ACHN (cell line): ENCODE measurements at regions not wholly inside any gene's neighbourhood (a gene's known extent, or its start where the extent isn't known, plus 50 kb on each side); places are given as distances from the start of the nearest gene placed in this dataset.
"Not testable (repeated sequence)": the region's sequence is repeated elsewhere in the genome, so short reads cannot be mapped to it uniquely, and the experiment has no call there.

Source experiments
- DNase-seq: peaks from one replicate; pipeline ENCODE4 v3.0.0-alpha.2; 2015
- in situ Hi-C: cut with HindIII; loops from 2 replicates; pipeline ENCODE4 v1.10.0; 2017; ENCODE audit warnings: low sequenced_read_pairs, low pct_ligation_motif_present, low pct_unique_long_range_greater_than_20kb

GRCh38 chr7:115802415-115802814 is 228.1 kb downstream of the TFEC start:
- in situ Hi-C loops = no loop called here
- no peak for DNase-seq

DNA sequence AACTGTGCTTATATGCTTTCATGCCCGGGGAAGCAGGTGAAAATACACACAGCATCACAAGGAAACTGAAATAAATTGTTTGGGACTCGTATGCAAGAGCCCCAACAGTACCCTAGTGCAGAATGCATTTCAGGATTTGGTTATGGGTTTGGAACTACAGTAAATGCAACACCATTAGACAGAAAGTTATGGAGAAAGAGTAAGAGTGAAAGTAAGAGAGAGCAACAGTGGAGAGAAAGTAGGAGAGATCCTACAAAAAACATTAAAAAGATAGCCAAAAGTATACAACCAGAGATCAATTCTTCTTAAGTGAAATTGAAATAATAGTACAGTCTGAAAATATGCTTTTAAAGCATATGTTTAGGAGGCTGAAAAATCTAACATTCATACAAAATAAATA is 231.1 kb downstream of the TFEC start:
- in situ Hi-C loops = no loop called here
- DNase-seq = no peak

DNA sequence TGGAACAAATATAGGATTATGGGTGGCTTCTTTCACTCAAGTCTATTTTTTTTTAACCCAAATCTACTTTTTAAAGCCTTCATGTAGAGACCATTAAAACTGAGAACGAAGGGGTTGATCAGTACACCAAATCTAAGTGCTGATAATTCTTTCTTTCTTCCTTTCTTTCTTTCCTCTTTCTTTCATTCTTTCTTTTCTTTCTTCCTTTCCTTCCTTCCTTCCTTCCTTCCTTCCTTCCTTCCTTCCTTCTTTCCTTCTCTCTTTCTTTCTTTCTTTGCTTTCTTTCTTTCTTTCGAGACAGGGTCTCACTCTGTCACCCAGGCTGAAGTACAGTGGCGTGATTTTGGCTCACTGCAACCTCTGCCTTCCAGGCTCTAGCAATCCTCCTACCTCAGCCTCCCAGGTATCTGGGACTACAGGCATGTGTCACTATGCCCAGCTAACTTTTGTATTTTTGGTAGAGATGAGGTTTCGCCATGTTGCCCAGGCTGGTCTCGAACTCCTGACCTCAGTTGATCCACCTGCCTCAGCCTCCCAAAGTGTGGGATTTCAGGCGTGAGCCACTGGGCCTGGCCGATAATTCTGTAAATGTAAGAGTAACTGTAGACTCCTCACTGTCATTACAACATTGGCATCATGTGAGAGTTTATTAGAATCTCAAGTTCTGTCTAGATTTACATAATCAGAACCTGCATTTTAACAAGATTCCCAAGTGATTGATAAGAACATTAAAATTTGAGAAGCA is 236.4 kb downstream of the TFEC start:
- in situ Hi-C loops = no loop called here
- no peak for DNase-seq

- DNase-seq = no peak
- in situ Hi-C loops = no loop called here
These were observed 240.7 kb downstream of the TFEC start for GRCh38 chr7:115789901-115790300.

DNA sequence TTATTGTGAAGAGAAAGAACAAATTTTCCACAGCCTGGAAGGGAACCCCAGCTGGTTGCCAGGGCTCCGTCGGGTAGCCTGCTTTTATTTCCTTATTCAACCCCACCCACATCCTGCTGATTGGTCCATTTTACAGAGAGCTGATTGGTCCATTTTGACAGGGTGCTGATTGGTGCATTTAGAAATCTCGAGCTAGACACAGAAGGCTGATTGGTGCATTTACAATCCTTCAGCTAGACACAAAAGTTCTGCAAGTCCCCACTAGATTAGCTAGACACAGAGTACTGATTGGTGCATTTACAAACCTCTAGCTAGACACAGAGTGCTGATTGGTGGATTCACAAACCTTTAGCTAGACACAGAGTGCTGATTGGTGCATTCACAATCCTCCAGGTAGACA is 241.1 kb downstream of the TFEC start:
- DNase-seq, in situ Hi-C loops: not testable (repeated sequence)

- DNase-seq = no peak
- in situ Hi-C loops = no loop called here
These were observed 247.7 kb downstream of the TFEC start for GRCh38 chr7:115782696-115783490.

GRCh38 chr7:115779561-115779960 is 251.0 kb downstream of the TFEC start:
- DNase-seq = peak; percentile 25
- in situ Hi-C loops = no loop called here

- in situ Hi-C loops = no loop called here
- DNase-seq = no peak
These were observed 254.6 kb downstream of the TFEC start for GRCh38 chr7:115775981-115776380.

DNA sequence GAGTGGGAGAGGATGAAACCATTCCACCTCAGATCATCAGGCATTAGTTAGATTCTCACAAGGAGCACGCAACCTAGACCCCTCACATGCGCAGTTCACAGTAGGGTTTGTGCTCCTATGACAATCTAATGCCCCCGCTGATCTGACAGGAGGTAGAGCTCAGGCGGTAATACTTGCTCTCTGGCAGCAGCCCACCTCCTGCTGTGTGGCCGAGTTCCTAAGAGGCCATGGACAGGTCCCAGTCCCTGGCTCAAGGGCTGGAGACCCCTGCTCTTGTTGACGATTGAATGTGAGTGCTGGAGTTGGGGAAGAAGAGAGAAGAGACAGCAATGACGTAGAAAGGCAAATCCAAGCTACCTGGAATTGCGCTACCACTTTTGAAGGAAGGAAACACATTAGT is 267.2 kb downstream of the TFEC start:
- DNase-seq = no peak
- in situ Hi-C loops = no loop called here

DNA sequence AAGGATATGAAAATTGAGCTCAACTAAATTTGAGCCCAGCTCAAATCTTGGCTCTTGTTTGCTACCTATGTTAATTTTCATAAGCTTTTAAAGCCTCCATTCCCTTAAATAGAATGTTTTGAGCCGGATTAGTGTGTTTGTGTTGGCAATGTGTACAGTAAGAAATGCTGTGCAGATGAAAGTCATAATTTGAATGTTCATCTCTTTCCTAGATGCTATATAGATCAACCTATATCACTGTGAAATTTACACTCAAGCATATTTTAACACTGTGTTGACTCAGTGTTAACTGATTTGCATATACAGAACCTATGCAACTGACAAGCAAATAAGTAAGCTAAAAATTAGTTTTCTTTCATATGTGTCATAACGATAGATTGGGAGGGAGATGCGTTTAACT is 272.5 kb downstream of the TFEC start:
- in situ Hi-C loops = no loop called here
- no peak for DNase-seq

GRCh38 chr7:115754226-115754625 is 276.3 kb downstream of the TFEC start:
- no peak for DNase-seq

DNA sequence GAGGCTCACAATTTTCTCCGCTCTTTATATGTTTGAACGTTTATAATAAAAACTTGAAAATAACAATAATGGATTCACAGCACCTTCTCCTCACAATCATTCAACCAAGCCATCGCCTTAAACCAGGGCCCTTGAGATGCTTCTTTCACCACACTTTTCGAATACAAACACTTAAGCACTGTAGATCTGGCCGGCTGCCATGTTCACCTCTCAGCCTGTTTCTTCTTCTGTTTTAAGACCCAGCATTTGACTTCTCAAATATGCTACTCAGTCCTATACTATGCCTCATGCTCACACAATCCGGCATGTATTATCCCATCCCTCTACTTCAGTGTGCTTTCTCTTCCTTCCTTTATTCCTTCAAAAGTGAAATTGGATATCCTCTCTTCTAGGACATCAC is 280.6 kb downstream of the TFEC start:
- in situ Hi-C loops = no loop called here
- DNase-seq = no peak

More at GRCh38 chr7:115754226-115754625, 276.3 kb downstream of the TFEC start:
- in situ Hi-C loops = no loop called here

DNA sequence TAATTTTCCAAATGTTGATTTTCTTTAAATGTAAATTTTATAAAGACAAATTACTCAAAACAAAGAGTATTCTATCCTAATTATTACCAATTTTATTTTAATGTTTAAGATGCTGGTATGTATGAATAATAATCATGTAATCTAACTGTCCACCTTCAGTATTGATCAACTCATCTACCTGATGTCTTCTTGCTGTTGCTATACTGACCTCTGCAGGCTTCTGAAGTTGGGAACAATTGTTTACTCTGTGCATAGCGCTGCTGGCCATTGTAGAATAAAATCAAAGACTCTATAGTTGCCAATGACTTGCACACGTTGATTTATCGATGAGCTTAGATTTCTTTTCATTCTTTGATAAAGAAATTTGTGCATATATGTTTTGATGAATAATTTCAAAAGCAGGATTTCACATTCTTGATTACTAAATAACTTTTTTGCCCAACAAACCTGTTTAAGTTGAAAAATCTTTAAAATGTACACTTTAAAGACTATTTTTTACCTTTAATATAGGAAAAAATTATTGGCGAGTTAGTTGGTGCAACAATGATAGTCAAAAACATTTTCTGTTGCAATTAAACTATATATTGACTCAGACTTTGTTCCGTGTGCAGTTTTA is 282.3 kb downstream of the TFEC start:
- in situ Hi-C loops = no loop called here
- peak; percentile 38 for DNase-seq

DNA sequence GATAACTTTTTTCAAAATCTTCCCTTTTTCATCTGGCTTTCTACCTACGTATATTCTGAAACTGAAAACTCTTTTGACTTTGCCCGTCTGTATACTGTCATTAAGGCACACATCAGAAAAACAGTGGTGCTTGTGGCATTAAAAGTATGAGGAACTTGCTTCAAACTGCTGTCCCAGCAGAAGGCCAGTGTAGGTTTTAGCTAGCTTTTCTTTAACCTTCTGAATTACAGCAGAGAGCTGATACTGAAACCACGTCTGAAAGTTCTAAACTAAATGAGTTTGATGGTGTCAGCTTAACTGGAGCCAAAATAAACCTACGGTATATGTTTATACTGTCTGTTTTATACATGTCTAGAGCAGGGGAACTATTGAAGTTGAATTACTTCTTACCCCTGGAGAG is 283.4 kb downstream of the TFEC start:
- no peak for DNase-seq
- in situ Hi-C loops = no loop called here

DNA sequence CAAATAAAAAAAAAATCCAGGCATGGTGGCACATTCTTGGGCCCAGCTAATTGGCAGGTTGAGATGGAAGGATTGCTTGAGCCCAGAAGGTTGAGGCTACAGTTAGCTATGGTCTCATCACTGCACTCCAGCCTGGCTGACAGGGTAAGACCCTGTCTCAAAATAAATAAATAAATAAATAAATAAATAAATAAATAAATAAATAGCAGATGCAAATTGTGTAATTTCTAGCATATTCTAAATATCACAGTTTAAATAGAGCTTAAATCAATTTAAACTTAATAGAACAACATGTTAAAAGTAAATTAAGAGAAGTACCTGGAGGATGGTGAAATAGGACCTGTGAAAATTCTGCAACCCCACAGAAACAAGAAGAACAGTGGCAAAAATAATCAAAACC is 290.5 kb downstream of the TFEC start:
- in situ Hi-C loops = no loop called here
- DNase-seq = no peak

- in situ Hi-C loops = no loop called here
- no peak for DNase-seq
These were observed 295.9 kb downstream of the TFEC start for GRCh38 chr7:115734641-115735040.

GRCh38 chr7:115731796-115732471 is 298.6 kb downstream of the TFEC start:
- no peak for DNase-seq
- in situ Hi-C loops = no loop called here

DNA sequence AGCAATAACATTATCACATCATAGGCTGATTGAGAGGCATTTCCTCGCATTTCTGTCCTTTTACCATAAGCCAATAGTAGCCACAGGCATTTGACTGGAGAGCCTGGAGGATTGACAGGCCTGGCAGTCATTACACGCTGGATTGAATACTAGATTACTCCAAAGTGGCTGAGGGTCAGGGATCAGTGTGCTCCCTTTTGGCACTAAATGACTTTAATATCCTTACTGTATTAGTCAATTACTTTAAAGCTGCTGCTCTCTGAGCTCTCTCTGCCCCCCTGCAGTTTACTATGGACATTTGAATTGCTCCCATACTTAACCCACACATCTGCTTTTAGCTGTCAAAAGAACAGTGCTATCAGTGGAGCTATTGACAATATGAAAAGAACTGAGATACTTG is 302.0 kb downstream of the TFEC start:
- no peak for DNase-seq

DNA sequence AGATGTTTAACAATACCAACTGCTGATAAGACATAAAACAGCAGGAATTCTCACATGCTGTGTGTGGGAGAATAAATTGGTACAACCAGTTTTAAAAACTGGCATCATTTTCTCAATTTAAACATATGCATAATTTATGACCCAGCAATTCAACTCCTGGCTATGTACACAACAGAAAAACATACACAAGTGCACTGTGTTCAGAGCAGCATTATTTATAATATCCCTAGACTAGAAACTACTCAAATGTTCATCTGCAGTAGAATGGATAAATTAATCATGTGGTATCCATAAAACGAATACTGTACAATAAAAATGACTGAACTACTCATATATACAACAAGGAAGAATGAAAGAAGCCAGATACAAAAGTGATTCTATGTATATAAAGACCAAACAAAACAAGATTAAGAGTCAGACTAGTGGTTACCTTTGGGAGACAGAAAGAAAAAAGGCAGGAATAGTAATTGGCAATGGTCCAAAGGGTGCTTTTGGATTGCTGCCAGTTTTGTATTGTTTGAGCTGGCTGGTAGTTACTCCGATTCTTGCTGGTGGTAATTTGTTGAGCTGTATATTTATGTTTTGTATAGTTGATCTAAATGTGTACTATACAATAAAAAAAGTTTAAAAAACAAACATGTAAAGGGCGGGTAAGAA is 306.0 kb downstream of the TFEC start:
- no peak for DNase-seq
- in situ Hi-C loops = no loop called here

More for the DNA sequence above, 302.0 kb downstream of the TFEC start:
- in situ Hi-C loops = no loop called here
